GM19395 (cell line): ENCODE measurements at regions not wholly inside any gene's neighbourhood (a gene's known extent, or its start where the extent isn't known, plus 50 kb on each side); places are given as distances from the start of the nearest gene placed in this dataset.
"Not testable (repeated sequence)": the region's sequence is repeated elsewhere in the genome, so short reads cannot be mapped to it uniquely, and the experiment has no call there.

ENCODE experiments used
- ATAC-seq: cut with Tn5 transposase; IDR thresholded peaks from one replicate; pipeline ENCODE4 v1.9.1; 2021; ENCODE audit warnings: mild to moderate bottlenecking, moderate library complexity; ENCODE audit not compliant: unreplicated experiment

- ATAC-seq: no peak
These were observed 54.0 kb upstream of the RBFOX1 start for GRCh38 chr16:7278636-7279035.

GRCh38 chr16:7272567-7273158 is 60.0 kb upstream of the RBFOX1 start:
- ATAC-seq: no peak

- no peak for ATAC-seq
These were observed 61.2 kb upstream of the RBFOX1 start for GRCh38 chr16:7271486-7271885.

GRCh38 chr16:7270823-7271222 is 61.8 kb upstream of the RBFOX1 start:
- ATAC-seq: no peak

- no peak for ATAC-seq
These were observed 62.6 kb upstream of the RBFOX1 start for GRCh38 chr16:7270006-7270405.

- ATAC-seq: no peak
These were observed 64.5 kb upstream of the RBFOX1 start for GRCh38 chr16:7268182-7268581.

DNA sequence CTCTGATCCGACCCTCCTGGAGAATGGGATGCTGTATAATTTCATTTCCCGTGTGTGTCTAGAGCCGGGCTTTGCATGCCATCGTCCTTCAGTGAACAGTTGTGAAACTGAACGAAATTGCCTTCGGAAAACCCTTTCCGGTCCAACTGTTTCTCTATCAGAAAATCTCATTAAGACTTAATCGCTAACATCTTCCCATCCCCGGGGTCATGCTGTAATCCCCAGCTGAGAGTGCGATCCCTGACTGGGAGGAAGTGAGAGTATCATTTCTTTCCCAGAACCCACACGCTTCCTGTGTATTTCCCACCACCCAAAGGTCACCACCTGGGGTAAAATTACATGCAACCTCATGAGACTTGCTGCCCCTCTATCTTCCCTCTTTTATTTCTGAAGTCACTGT is 75.6 kb upstream of the RBFOX1 start:
- ATAC-seq: no peak

GRCh38 chr16:7246578-7246977 is 86.1 kb upstream of the RBFOX1 start:
- no peak for ATAC-seq

DNA sequence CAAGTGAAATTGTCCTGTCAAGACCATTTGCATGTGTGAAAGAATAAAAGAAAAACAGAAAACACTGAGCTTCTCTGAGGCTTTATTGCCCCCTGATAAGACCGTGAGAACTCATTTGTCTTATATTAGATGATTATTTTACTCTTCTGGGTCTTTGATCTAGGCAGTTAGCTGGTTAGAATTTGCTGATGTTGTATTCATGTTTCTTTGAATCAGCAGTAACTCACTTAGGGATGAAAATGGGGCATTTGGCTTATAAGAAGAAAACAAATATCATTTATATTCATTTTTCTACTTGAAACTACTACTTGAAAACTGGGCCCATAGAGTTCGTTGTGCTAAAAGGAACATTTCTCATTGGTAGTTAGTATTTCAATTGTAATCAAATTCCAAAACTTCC is 93.1 kb upstream of the RBFOX1 start:
- no peak for ATAC-seq

- no peak for ATAC-seq
These were observed 95.7 kb upstream of the RBFOX1 start for GRCh38 chr16:7236824-7237410.

DNA sequence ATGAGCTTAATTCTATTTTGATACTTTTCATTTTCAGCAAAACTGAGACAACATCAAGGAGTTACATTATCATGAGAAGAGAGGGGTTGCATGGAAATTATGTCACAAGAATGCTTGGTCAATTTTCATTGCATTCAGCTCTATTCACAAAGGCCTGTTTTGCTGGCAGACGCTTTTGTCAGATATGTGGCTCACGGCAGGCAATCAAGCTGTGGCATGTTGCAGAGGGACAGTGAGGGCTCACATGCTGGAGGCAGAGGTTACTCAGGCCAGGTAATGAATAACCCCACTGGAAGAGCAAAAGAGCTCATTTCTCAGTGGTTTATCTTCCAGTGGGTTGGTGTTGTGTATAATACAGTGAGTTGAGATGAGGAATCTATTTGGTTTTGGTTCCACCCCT is 98.7 kb upstream of the RBFOX1 start:
- ATAC-seq: no peak

GRCh38 chr16:7231762-7232161 is 100.9 kb upstream of the RBFOX1 start:
- ATAC-seq: no peak

DNA sequence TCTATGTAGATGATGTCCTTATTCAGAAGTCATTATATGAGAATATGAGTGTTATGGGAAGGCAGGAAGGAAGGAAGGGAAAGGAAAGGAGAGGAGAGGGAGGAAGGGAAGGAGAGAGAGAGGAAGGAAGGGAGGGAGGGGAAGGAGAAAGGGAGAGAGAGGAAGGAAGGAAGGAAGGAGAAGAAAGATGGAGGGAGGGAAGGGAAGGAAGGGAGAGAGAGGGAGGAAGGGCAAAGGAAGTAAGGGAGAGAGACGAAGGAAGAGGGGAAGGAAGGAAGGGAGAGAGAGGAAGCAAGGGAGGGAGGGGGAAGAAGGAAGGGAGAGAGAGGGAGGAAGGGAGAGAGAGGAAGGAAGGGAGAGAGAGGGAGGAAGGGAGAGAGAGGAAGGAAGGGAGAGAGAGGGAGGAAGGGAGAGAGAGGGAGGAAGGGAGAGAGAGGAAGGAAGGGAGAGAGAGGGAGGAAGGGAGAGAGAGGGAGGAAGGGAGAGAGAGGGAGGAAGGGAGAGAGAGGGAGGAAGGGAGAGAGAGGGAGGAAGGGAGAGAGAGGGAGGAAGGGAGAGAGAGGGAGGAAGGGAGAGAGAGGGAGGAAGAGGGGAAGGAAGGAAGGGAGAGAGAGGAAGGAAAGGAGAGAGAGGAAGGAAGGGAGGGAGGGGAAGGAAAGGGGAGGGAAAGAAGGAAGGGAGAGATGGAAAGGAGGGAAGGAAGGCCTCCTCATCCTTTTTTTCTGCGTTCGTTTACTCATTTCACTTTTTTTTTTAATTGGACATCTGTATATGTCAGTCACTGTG is 103.0 kb upstream of the RBFOX1 start:
- not testable (repeated sequence) for ATAC-seq

DNA sequence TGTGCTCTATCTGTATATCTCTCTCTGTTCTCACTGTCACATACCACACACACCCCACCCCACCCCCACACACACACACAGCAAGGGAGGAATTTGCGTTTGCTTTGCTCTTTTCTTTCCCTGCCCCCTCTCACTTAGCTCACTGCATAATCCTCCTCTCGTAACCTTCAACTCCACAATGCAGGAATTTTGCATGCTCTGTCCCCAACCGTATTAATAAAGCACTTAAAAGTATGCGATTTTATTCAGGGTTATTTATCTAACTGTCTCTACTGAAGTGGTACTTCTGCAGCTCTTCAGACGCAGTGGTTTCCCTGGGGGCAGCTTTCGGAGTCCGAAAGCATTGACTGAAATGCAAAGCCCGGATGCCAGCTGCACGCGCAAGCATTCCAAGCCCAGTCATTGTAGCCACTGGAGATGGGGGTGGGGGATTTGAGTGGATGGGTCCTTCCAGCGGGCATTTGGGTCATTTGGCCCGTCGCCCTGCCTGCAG is 105.4 kb upstream of the RBFOX1 start:
- no peak for ATAC-seq

GRCh38 chr16:7221157-7221556 is 111.5 kb upstream of the RBFOX1 start:
- no peak for ATAC-seq

GRCh38 chr16:7218936-7219335 is 113.7 kb upstream of the RBFOX1 start:
- ATAC-seq: no peak

- ATAC-seq: no peak
These were observed 114.8 kb upstream of the RBFOX1 start for GRCh38 chr16:7217797-7218196.

- no peak for ATAC-seq
These were observed 115.9 kb upstream of the RBFOX1 start for GRCh38 chr16:7216719-7217118.

GRCh38 chr16:7211781-7212180 is 120.9 kb upstream of the RBFOX1 start:
- ATAC-seq: no peak

GRCh38 chr16:7209598-7209997 is 123.0 kb upstream of the RBFOX1 start:
- no peak for ATAC-seq

- no peak for ATAC-seq
These were observed 126.2 kb upstream of the RBFOX1 start for GRCh38 chr16:7206469-7206868.

DNA sequence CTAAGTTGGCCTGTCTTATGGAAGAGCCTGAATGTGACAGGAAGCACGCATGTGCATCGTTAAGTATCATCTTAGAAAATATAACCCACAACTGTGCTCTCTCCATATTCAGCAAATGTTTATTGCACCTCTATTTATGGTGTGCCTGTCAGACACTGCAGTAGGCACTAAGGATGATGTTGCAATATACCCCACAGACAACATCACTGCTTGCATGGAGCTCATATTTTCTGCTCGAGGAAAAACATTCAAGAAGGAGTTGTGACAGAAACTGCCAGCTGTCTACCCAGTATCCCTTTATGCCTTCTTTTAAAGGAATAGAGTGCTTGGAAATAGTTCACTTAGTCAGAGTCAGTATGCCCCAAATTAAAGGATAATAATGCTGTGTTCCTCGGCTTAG is 132.3 kb upstream of the RBFOX1 start:
- ATAC-seq: no peak
